MCF 10A (cell line): ENCODE measurements at regions not wholly inside any gene's neighbourhood (a gene's known extent, or its start where the extent isn't known, plus 50 kb on each side); places are given as distances from the start of the nearest gene placed in this dataset.

Experiments used
- BruUV-seq: library from RNA; stranded (reverse); fragments of 400-500 nt; replicated peaks from 2 replicates; lab custom pipeline; 2021; lab: Mats Ljungman, UMichigan
- CTCF ChIA-PET: fragments of 300-600 bp; sonication (Branson Sonifier 250); formaldehyde crosslinking; extraction: SDS; loops from one replicate; lab custom pipeline; 2021; ENCODE audit warnings: antibody characterized with exemption, inconsistent platforms; lab: Yijun Ruan, JAX
- POLR2A ChIA-PET: fragments of 300-600, 350-650 bp; sonication (Branson Sonifier 250); formaldehyde crosslinking; extraction: SDS; loops from one replicate; lab custom pipeline; 2020; ENCODE audit warnings: antibody characterized with exemption, inconsistent platforms; lab: Yijun Ruan, JAX
- DNase-seq: peaks from one replicate; pipeline ENCODE4 v3.0.0-alpha.2; 2018; ENCODE audit not compliant: unreplicated experiment
- H3K27ac Mint-ChIP-seq: one replicate; pipeline ENCODE4 v1.8.0; 2022; ENCODE audit warnings: mild to moderate bottlenecking, low read depth, mixed read lengths; ENCODE audit not compliant: unreplicated experiment
- H3K27me3 Mint-ChIP-seq: one replicate; pipeline ENCODE4 v1.8.0; 2022; ENCODE audit warnings: mixed read lengths; ENCODE audit not compliant: insufficient read depth, unreplicated experiment
- H3K36me3 Mint-ChIP-seq: one replicate; pipeline ENCODE4 v1.8.0; 2022; ENCODE audit warnings: mild to moderate bottlenecking, moderate library complexity, mixed read lengths; ENCODE audit not compliant: insufficient read depth, unreplicated experiment
- H3K4me1 Mint-ChIP-seq: one replicate; pipeline ENCODE4 v1.8.0; 2022; ENCODE audit warnings: mixed read lengths; ENCODE audit not compliant: insufficient read depth, unreplicated experiment
- H3K4me3 Mint-ChIP-seq: one replicate; pipeline ENCODE4 v1.8.0; 2022; ENCODE audit warnings: mild to moderate bottlenecking, moderate library complexity, mixed read lengths; ENCODE audit not compliant: unreplicated experiment
- H3K9me3 Mint-ChIP-seq: one replicate; pipeline ENCODE4 v1.8.0; 2022; ENCODE audit warnings: mixed read lengths; ENCODE audit not compliant: unreplicated experiment
- intact Hi-C: fragments of 100-400 bp; cut with micrococcal nuclease; formaldehyde crosslinking; loops from 2 replicates; pipeline ENCODE4 v1.14.1; 2022
- TF ChIP-seq, protein P1 (sequence below): fragments of 200-600 bp; IDR thresholded peaks from one replicate; pipeline ENCODE4 v1.8.0; 2022; ENCODE audit warnings: antibody characterized with exemption, mild to moderate bottlenecking; ENCODE audit not compliant: unreplicated experiment

DNA sequence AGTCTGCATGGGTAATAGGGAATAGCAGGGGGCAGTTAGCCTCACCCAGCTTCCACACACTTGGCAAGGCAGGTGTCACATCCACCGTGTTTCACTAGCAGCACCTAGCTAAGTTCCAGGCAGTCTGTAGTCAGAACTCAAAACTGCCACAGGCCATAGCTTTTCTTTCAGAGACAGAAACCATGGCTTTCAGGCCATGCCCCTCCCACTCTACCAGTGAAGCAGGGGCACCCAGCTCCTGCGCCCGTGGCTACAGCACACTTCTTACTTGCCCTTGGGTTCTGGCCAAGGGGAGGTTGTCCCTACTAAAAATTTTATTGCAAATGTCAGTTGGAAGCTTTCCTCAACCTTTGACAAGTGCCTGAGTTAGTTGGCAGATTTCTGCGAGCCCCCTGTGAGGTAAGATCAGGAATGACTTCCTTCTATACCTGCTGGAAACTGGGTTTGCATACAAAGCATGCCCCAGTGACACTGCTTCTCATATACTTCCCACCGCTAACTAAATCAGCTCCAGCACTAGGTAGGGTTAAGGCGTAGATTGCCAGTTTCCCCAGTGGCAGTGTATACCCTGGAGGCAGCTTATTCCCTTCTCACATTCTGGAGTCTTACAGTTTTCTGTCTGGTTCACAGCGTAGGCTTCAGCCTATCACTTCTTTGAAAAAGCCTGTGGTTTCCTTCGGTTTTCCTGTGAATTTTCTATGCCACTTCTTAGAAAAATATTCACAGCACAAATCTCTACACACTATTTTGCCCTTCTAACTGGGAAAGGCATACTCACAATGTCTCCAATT, 139.0 kb upstream of the LUZP2 start:
- CTCF ChIA-PET = no interaction called here
- Mint-ChIP-seq H3K27ac (no peak overlapping the region), H3K27me3 (no peaks in the 10 kb centered on the region), H3K4me3 (no peak overlapping the region), H3K4me1 (no peaks in the 10 kb centered on the region), H3K9me3 (no peaks in the 10 kb centered on the region), H3K36me3 (no peaks in the 10 kb centered on the region)
- DNase-seq = no peak
- TF ChIP-seq, protein P1, sequence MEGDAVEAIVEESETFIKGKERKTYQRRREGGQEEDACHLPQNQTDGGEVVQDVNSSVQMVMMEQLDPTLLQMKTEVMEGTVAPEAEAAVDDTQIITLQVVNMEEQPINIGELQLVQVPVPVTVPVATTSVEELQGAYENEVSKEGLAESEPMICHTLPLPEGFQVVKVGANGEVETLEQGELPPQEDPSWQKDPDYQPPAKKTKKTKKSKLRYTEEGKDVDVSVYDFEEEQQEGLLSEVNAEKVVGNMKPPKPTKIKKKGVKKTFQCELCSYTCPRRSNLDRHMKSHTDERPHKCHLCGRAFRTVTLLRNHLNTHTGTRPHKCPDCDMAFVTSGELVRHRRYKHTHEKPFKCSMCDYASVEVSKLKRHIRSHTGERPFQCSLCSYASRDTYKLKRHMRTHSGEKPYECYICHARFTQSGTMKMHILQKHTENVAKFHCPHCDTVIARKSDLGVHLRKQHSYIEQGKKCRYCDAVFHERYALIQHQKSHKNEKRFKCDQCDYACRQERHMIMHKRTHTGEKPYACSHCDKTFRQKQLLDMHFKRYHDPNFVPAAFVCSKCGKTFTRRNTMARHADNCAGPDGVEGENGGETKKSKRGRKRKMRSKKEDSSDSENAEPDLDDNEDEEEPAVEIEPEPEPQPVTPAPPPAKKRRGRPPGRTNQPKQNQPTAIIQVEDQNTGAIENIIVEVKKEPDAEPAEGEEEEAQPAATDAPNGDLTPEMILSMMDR = no peak
- POLR2A ChIA-PET = no interaction called here
- no TSS peak for BruUV-seq
- intact Hi-C loops = no loop called here

DNA sequence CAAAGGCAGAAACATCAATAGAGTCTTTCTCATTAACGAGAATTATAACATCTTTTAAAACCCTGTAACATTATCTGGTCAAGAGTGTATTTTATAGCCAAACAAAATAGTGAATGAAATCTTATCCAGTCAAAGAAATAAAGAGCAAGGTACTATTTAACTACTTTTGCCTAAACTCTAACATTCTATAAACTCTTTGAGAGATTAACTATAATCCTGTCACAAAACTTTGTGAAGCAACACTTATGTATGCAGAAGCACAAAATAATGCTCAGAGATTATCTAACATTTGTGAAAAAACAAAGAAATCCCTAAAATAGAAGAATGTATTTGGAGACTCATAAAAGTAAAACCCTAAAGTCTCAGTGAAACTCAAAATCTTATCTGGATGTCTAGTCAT, 124.4 kb upstream of the LUZP2 start:
- Mint-ChIP-seq H3K27ac (no peak overlapping the region), H3K4me1 (no peaks in the 10 kb centered on the region), H3K27me3 (peaks cover 48% of the 10 kb centered on the region), H3K36me3 (no peaks in the 10 kb centered on the region), H3K9me3 (no peaks in the 10 kb centered on the region), H3K4me3 (no peak overlapping the region)
- intact Hi-C loops = no loop called here
- BruUV-seq = no TSS peak
- POLR2A ChIA-PET = no interaction called here
- CTCF ChIA-PET = no interaction called here
- TF ChIP-seq, protein P1 = no peak
- no peak for DNase-seq

DNA sequence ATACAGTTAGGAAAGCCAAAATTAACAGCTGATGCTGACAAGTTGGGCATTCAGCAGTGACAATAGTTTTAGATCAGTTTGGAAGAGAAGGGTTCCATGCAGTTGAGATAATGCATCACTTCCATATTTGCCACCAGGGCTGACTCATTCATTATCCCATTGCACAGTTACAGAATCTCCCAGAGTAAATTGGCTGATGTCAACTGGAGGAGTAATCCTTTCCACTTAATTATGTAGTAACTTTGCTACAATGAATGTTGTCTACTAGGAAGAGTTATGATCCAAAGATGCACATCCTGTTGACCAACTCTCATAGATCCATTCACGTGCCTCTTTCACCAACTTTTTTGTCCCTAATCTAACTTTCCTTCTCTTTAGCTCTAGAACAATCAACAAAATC, 123.3 kb upstream of the LUZP2 start:
- Mint-ChIP-seq H3K4me1 (no peaks in the 10 kb centered on the region), H3K27ac (no peak overlapping the region), H3K4me3 (no peak overlapping the region), H3K36me3 (no peaks in the 10 kb centered on the region), H3K9me3 (no peaks in the 10 kb centered on the region), H3K27me3 (peaks cover 58% of the 10 kb centered on the region)
- TF ChIP-seq, protein P1 = no peak
- BruUV-seq = no TSS peak
- no peak for DNase-seq
- POLR2A ChIA-PET = no interaction called here
- CTCF ChIA-PET = interaction anchor here (1.2 kb wide), 1 partner anchor 401 kb away, joined by 5 read pairs; no protein-coding TSS in a partner anchor
- intact Hi-C loops = no loop called here

DNA sequence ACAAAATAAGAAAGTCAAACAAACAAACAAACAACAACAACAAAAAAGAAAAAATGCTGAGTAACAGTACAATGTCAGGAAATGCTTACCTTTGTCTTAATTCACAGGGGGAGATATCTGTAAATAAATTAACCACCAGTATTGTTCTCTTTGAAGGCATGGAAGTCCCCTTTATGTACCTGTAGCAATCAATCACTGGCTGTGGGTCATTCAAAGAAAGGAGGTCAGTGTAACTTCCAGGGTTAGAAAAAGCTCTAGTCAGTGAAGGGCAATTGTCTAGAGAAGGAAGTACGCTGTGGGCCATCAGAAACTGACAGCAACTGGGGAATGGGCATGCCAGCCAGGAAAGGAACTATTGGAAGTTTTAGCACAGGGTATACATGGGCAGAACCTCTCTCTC, 121.5 kb upstream of the LUZP2 start:
- no TSS peak for BruUV-seq
- no peaks in the 10 kb centered on the region for H3K4me1 Mint-ChIP-seq
- CTCF ChIA-PET = no interaction called here
- H3K9me3 Mint-ChIP-seq = no peaks in the 10 kb centered on the region
- H3K27me3 Mint-ChIP-seq = peaks cover 61% of the 10 kb centered on the region
- H3K36me3 Mint-ChIP-seq = no peaks in the 10 kb centered on the region
- no peak overlapping the region for H3K27ac Mint-ChIP-seq
- intact Hi-C loops = no loop called here
- TF ChIP-seq, protein P1 = no peak
- H3K4me3 Mint-ChIP-seq = no peak overlapping the region
- DNase-seq = no peak
- POLR2A ChIA-PET = no interaction called here
